ENCODE measurements at regions not wholly inside any gene's neighbourhood (a gene's known extent, or its start where the extent isn't known, plus 50 kb on each side); places are given as distances from the start of the nearest gene placed in this dataset.

GRCh38 chr9:107918749-107919148, 429.2 kb upstream of the KLF4 start:
- H3K9me3 Mint-ChIP-seq, result peaks cover 6 to 13% (median 8%) of the 10 kb centered on the region in 7 donors
- WGBS (ENCODE audit: insufficient coverage), result 92% methylated on average over 7 of the region's 11 CpGs

GRCh38 chr9:107914151-107914550, 424.6 kb upstream of the KLF4 start:
- no peak overlapping the region for H3K9ac ChIP-seq (ENCODE audit: insufficient read depth, low read length, poor library complexity, severe bottlenecking)
- H3K4me1 ChIP-seq (ENCODE audit: control insufficient read depth in 1 of 2, insufficient read depth in 2 of 2, low read length in 2 of 2), result peaks cover 0 to 8% of the 10 kb centered on the region in 2 donors
- peaks cover 4 to 18% (median 9%) of the 10 kb centered on the region in 7 donors for H3K9me3 Mint-ChIP-seq
- H3K4me2 ChIP-seq (replicated peaks; ENCODE audit: extremely low read depth, low read length, poor library complexity, severe bottlenecking), result no peak overlapping the region
- no peaks in the 10 kb centered on the region for H3K27me3 ChIP-seq (ENCODE audit: control insufficient read depth in 2 of 2, insufficient read depth in 2 of 2, low read length in 2 of 2)
- peaks cover 0 to 2% of the 10 kb centered on the region in 2 donors for H3K36me3 Mint-ChIP-seq
- peak in 2 of 3 donors; percentile 17 to 32 for DNase-seq
- H3K79me2 ChIP-seq (ENCODE audit: insufficient read depth, low read length), result no peaks in the 10 kb centered on the region
- peaks cover 0 to 1% (median 0%) of the 10 kb centered on the region in 3 donors for H3K27me3 Mint-ChIP-seq (ENCODE audit: low read depth in 3 of 3)
- H3K4me1 Mint-ChIP-seq, result peaks cover 3% of the 10 kb centered on the region
- H3K36me3 ChIP-seq (replicated peaks in 1 of 2; ENCODE audit: control insufficient read depth in 1 of 2, insufficient read depth in 2 of 2, low read length in 2 of 2), result no peaks in the 10 kb centered on the region
- no peak overlapping the region for H2AFZ ChIP-seq (ENCODE audit: insufficient read depth, low read depth, low read length, poor library complexity, severe bottlenecking)
- intact Hi-C loops (cut with micrococcal nuclease), result no loop called here
- no peak overlapping the region for H3K27ac Mint-ChIP-seq
- H4K20me1 ChIP-seq (ENCODE audit: insufficient read depth, low read length), result no peaks in the 10 kb centered on the region
- no CpG with 5 or more reads among the region's 1 CpG for WGBS (ENCODE audit: insufficient coverage)
- H3K4me3 Mint-ChIP-seq, result no peak overlapping the region
- H3K27ac ChIP-seq (ENCODE audit: low read depth in 1 of 2, low read length in 2 of 2), result no peak overlapping the region
- no peak overlapping the region for H3K4me3 ChIP-seq (replicated peaks in 1 of 3; ENCODE audit: low read depth in 2 of 3, low read length in 3 of 3)
- TF ChIP-seq CTCF (IDR thresholded peaks at IDR 0.05), result no peak
- no peaks in the 10 kb centered on the region for H3K9me3 ChIP-seq (replicated peaks in 1 of 2; ENCODE audit: control insufficient read depth in 1 of 2, insufficient read depth in 1 of 2, low read length in 2 of 2)

More at GRCh38 chr9:107918749-107919148, 429.2 kb upstream of the KLF4 start:
- Histone ChIP-seq H3K4me2 (replicated peaks; ENCODE audit: extremely low read depth, low read length, poor library complexity, severe bottlenecking) (no peak overlapping the region), H4K20me1 (ENCODE audit: insufficient read depth, low read length) (no peaks in the 10 kb centered on the region), H3K27me3 (ENCODE audit: control insufficient read depth in 2 of 2, insufficient read depth in 2 of 2, low read length in 2 of 2) (no peaks in the 10 kb centered on the region), H3K4me1 (ENCODE audit: control insufficient read depth in 1 of 2, insufficient read depth in 2 of 2, low read length in 2 of 2) (peaks cover 0 to 8% of the 10 kb centered on the region in 2 donors), H3K36me3 (replicated peaks in 1 of 2; ENCODE audit: control insufficient read depth in 1 of 2, insufficient read depth in 2 of 2, low read length in 2 of 2) (no peaks in the 10 kb centered on the region), H3K79me2 (ENCODE audit: insufficient read depth, low read length) (no peaks in the 10 kb centered on the region), H3K27ac (ENCODE audit: low read depth in 1 of 2, low read length in 2 of 2) (no peak overlapping the region), H3K9ac (ENCODE audit: insufficient read depth, low read length, poor library complexity, severe bottlenecking) (no peak overlapping the region), H3K9me3 (replicated peaks in 1 of 2; ENCODE audit: control insufficient read depth in 1 of 2, insufficient read depth in 1 of 2, low read length in 2 of 2) (peaks cover 0 to 5% of the 10 kb centered on the region in 2 donors), H3K4me3 (replicated peaks in 1 of 3; ENCODE audit: low read depth in 2 of 3, low read length in 3 of 3) (no peak overlapping the region), H2AFZ (ENCODE audit: insufficient read depth, low read depth, low read length, poor library complexity, severe bottlenecking) (no peak overlapping the region)
- no peak for DNase-seq
- no peak for TF ChIP-seq CTCF (IDR thresholded peaks at IDR 0.05)
- Mint-ChIP-seq H3K4me1 (peaks cover 3% of the 10 kb centered on the region), H3K27ac (no peak overlapping the region), H3K4me3 (no peak overlapping the region), H3K27me3 (ENCODE audit: low read depth in 3 of 3) (peaks cover 0 to 1% (median 0%) of the 10 kb centered on the region in 3 donors), H3K36me3 (peaks cover under 1 to 2% of the 10 kb centered on the region in 2 donors)
- intact Hi-C loops (cut with micrococcal nuclease), result no loop called here

Data from CD14-positive monocyte (primary cell).